ENCODE measurements at regions not wholly inside any gene's neighbourhood (a gene's known extent, or its start where the extent isn't known, plus 50 kb on each side); places are given as distances from the start of the nearest gene placed in this dataset.

- H3K9me3 ChIP-seq (ENCODE audit: insufficient read depth, low read length, severe bottlenecking) = no peaks in the 10 kb centered on the region
- no peaks in the 10 kb centered on the region for H3K79me2 ChIP-seq (ENCODE audit: insufficient read depth, low read length)
- H4K20me1 ChIP-seq (ENCODE audit: insufficient read depth, low read length) = no peaks in the 10 kb centered on the region
- TF ChIP-seq CTCF (IDR thresholded peaks at IDR 0.05; ENCODE audit: borderline replicate concordance, extremely low read depth, low read length, poor library complexity, severe bottlenecking) (no peak), EZH2 (IDR thresholded peaks at IDR 0.05; ENCODE audit: borderline replicate concordance, low read depth, low read length, severe bottlenecking) (no peak)
- no peak overlapping the region for H2AFZ ChIP-seq (ENCODE audit: low read depth, low read length)
- no peak overlapping the region for H3K9ac ChIP-seq (ENCODE audit: low read depth, low read length)
- no peaks in the 10 kb centered on the region for H3K4me1 ChIP-seq (ENCODE audit: insufficient read depth, low read length)
- no peaks in the 10 kb centered on the region for H3K36me3 ChIP-seq (ENCODE audit: insufficient read depth, low read length)
- H3K4me2 ChIP-seq (ENCODE audit: insufficient read depth, low read length) = no peak overlapping the region
- DNase-seq = no peak
- H3K27me3 ChIP-seq (ENCODE audit: insufficient read depth, low read length, poor library complexity) = no peaks in the 10 kb centered on the region
- no peak for ATAC-seq (ENCODE audit: insufficient read depth, low read depth)
- H3K27ac ChIP-seq (ENCODE audit: low read length) = no peak overlapping the region
- H3K4me3 ChIP-seq (ENCODE audit: low read depth in 1 of 2, low read length in 2 of 2) = no peak overlapping the region
Observed at GRCh38 chr15:37165395-37165794, 65.0 kb upstream of the MEIS2 start.

DNA sequence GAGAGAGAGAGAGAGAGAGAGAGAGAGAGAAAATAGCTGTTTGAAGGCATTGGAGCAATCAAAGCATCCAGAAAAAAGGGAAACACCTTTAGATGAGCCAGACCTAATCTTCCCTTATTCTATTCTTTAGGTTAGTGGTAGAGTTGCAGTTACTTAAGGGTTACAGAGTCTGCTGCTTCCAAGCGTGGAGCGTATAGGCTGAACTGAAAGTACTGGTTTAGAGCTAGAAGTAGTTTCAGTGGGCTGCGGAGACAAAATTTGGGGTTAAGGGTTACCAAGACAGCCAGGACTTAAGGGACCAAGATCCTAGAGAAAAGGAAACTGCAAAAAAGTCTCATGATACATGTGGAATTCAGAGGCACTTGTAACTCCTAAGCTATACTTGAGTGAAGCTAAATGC is 66.1 kb upstream of the MEIS2 start:
- Histone ChIP-seq H3K79me2 (ENCODE audit: insufficient read depth, low read length) (no peaks in the 10 kb centered on the region), H4K20me1 (ENCODE audit: insufficient read depth, low read length) (no peaks in the 10 kb centered on the region), H3K27me3 (ENCODE audit: insufficient read depth, low read length, poor library complexity) (no peaks in the 10 kb centered on the region), H3K9me3 (ENCODE audit: insufficient read depth, low read length, severe bottlenecking) (no peaks in the 10 kb centered on the region), H3K4me2 (ENCODE audit: insufficient read depth, low read length) (no peak overlapping the region), H3K4me3 (ENCODE audit: low read depth in 1 of 2, low read length in 2 of 2) (no peak overlapping the region), H2AFZ (ENCODE audit: low read depth, low read length) (no peak overlapping the region), H3K27ac (ENCODE audit: low read length) (no peak overlapping the region), H3K4me1 (ENCODE audit: insufficient read depth, low read length) (no peaks in the 10 kb centered on the region), H3K9ac (ENCODE audit: low read depth, low read length) (no peak overlapping the region), H3K36me3 (ENCODE audit: insufficient read depth, low read length) (no peaks in the 10 kb centered on the region)
- ATAC-seq (ENCODE audit: insufficient read depth, low read depth) (no peak), DNase-seq (no peak)
- no peak for TF ChIP-seq EZH2 (IDR thresholded peaks at IDR 0.05; ENCODE audit: borderline replicate concordance, low read depth, low read length, severe bottlenecking)
- no peak for TF ChIP-seq CTCF (IDR thresholded peaks at IDR 0.05; ENCODE audit: borderline replicate concordance, extremely low read depth, low read length, poor library complexity, severe bottlenecking)

- Histone ChIP-seq H3K4me3 (ENCODE audit: low read depth in 1 of 2, low read length in 2 of 2) (no peak overlapping the region), H3K79me2 (ENCODE audit: insufficient read depth, low read length) (no peaks in the 10 kb centered on the region), H2AFZ (ENCODE audit: low read depth, low read length) (no peak overlapping the region), H3K27me3 (ENCODE audit: insufficient read depth, low read length, poor library complexity) (no peaks in the 10 kb centered on the region), H3K27ac (ENCODE audit: low read length) (no peak overlapping the region), H3K36me3 (ENCODE audit: insufficient read depth, low read length) (no peaks in the 10 kb centered on the region), H3K9ac (ENCODE audit: low read depth, low read length) (no peak overlapping the region), H4K20me1 (ENCODE audit: insufficient read depth, low read length) (no peaks in the 10 kb centered on the region), H3K4me1 (ENCODE audit: insufficient read depth, low read length) (no peaks in the 10 kb centered on the region), H3K4me2 (ENCODE audit: insufficient read depth, low read length) (no peak overlapping the region), H3K9me3 (ENCODE audit: insufficient read depth, low read length, severe bottlenecking) (peaks cover 7% of the 10 kb centered on the region)
- ATAC-seq (ENCODE audit: insufficient read depth, low read depth) (no peak), DNase-seq (no peak)
- no peak for TF ChIP-seq EZH2 (IDR thresholded peaks at IDR 0.05; ENCODE audit: borderline replicate concordance, low read depth, low read length, severe bottlenecking)
- TF ChIP-seq CTCF (IDR thresholded peaks at IDR 0.05; ENCODE audit: borderline replicate concordance, extremely low read depth, low read length, poor library complexity, severe bottlenecking) = no peak
Observed at GRCh38 chr15:37181339-37181738, 81.0 kb upstream of the MEIS2 start.

DNA sequence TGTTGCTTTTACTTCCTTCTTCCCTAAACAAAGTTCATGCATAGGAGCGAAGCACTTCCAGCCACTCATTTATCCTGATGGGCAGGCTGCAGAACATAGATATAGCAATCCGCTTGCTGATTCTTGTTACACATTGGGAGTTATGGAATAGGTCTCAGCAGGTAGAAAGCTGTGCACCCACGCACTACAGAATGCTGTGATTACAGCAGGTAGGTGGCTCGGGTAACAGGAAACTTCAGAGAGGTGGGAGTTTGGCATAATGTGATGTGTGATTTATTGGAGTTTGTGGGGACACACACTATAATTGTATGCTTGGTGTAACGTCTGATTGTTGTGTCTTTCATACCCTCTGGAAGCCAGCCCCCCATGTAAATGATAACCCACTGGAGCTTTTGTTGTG is 99.2 kb upstream of the MEIS2 start:
- no peak overlapping the region for H3K4me2 ChIP-seq (ENCODE audit: insufficient read depth, low read length)
- H3K4me3 ChIP-seq (ENCODE audit: low read depth in 1 of 2, low read length in 2 of 2) = no peak overlapping the region
- H3K27ac ChIP-seq (ENCODE audit: low read length) = no peak overlapping the region
- H3K27me3 ChIP-seq (ENCODE audit: insufficient read depth, low read length, poor library complexity) = no peaks in the 10 kb centered on the region
- H3K4me1 ChIP-seq (ENCODE audit: insufficient read depth, low read length) = no peaks in the 10 kb centered on the region
- no peaks in the 10 kb centered on the region for H4K20me1 ChIP-seq (ENCODE audit: insufficient read depth, low read length)
- no peak overlapping the region for H2AFZ ChIP-seq (ENCODE audit: low read depth, low read length)
- TF ChIP-seq CTCF (IDR thresholded peaks at IDR 0.05; ENCODE audit: borderline replicate concordance, extremely low read depth, low read length, poor library complexity, severe bottlenecking) (no peak), EZH2 (IDR thresholded peaks at IDR 0.05; ENCODE audit: borderline replicate concordance, low read depth, low read length, severe bottlenecking) (no peak)
- DNase-seq = no peak
- no peaks in the 10 kb centered on the region for H3K79me2 ChIP-seq (ENCODE audit: insufficient read depth, low read length)
- H3K9me3 ChIP-seq (ENCODE audit: insufficient read depth, low read length, severe bottlenecking) = no peaks in the 10 kb centered on the region
- H3K9ac ChIP-seq (ENCODE audit: low read depth, low read length) = no peak overlapping the region
- ATAC-seq (ENCODE audit: insufficient read depth, low read depth) = no peak
- no peaks in the 10 kb centered on the region for H3K36me3 ChIP-seq (ENCODE audit: insufficient read depth, low read length)
